GM18498 (cell line): ENCODE measurements at regions not wholly inside any gene's neighbourhood (a gene's known extent, or its start where the extent isn't known, plus 50 kb on each side); places are given as distances from the start of the nearest gene placed in this dataset.

Experiments used
- ATAC-seq: cut with Tn5 transposase; IDR thresholded peaks from one replicate; pipeline ENCODE4 v1.9.1; 2021; ENCODE audit warnings: mild to moderate bottlenecking, moderate library complexity; ENCODE audit not compliant: unreplicated experiment

DNA sequence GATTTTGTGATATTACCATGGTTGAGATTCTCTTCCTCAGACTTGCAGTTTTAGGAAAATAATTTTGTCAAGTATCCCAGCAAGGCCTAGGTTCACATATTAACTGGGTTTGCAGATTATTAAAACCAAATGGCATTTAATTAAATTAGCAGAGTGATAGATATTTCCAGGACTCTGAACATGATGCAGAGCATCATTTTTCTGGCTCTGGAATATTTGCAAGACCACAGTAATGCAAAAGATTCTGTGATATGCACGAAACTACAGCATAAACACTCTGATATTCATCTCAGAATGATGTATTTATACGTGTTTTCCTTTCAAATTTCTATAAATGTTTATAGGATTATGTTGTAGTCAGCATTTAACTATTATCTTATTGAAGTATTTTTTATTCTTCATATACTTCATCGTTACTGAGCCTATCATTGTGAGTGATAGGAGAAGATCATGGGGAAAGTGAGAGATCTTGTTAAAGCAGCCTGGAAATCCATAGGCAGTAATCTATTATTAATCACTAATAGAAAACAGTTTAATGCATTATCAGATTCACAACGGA is 1245.6 kb downstream of the OTOL1 start:
- no peak for ATAC-seq

DNA sequence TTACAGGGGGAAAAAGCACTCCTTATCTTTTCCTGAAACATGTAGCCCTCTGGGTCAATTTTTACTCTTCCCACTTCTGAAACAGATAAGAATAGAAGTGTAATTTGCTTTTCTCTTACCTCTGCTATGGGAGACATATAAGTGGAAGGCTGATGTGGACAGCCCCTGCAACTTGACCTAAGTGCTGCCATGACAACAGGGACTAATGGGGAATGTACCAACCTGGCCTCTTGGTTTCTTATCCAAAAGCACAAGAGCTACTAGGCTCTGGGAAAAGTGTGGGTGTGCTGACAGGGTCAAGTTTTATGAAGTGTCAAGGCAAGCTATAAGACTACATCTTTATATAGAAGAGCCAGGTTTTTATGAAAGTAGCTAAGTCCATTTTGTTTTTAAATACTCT is 1246.5 kb downstream of the OTOL1 start:
- ATAC-seq = no peak

DNA sequence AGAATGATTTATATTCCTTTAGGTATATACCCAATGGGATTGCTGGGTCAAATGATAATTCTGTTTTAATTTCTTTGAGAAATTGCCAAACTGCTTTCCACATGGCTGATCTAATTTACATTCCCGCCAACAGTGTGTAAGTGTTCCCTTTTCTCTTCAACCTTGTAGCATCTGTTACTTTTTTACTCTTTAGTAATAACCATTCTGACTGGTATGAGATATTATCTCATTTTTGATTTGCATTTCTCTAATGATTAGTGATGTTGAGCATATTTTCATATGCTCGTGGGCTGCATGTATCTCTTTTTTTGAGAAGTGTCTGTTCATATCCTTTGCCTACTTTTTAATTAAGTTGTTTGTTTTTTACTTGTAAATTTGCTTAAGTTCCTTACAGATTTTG is 1264.2 kb downstream of the OTOL1 start:
- no peak for ATAC-seq

DNA sequence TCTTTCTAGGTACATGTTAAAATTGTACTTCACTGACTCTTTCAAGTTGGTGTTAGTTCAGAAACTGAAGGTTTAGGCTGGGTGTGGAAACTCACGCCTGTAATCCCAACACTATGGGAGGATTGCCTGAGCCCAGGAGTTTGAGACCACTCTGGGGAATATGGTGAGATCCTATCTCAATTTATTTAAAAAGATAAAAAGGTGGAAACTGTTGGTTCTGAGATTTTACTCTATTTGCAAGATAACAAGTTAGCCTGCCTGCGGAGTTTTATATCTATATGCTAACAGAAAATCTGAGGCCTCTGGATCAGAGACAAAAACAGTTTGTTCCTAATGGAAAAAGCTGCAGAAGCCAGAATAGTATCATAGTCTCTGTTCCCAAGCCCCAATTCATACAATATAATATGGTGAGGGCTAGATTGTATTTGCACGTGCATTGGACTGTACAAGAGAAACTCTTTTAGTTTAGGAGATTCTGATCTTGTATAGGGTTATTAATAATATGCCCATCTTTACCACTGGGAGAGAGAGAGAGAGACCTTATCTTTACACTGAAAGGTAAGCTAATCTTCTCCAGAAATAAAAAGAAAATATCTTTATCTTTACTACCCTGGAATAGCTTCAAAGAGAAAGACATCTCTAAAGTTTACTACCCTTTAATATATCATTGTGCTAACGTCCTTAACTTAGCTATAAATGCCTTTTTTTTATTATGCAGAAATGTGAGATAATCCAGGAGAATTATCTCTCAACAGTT is 1267.6 kb downstream of the OTOL1 start:
- ATAC-seq = no peak

DNA sequence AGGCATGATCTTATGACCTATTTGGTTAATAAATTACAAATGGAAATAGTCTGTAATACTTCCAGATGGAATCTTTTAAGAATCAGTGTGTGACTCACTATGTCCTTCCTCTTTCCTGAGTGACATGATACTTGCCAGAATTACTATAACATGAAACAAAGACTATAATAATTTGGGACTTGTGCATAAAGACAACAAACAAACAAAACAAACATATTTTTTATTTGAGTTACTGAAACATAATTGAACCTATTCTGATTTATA is 1268.1 kb downstream of the OTOL1 start:
- no peak for ATAC-seq

DNA sequence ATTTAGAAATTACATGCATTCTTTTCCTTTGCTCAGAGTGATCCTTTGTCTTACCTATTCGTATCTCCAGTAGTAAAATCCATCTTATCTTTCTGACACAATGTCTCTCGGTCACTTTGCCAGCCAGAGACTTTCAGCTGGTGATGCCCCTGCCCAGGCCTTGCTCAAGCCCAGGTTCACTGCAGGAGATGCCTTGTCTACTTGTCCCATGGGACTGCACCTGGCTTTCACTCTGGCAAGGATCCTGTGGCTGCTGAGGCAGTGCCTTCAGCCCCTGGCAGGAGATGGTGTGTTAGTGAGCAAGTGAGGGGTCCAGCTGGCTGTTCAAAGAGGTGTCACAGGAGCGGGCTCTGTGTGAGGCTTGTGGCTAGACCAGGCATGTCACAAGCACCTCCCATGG is 1268.9 kb downstream of the OTOL1 start:
- ATAC-seq = no peak

DNA sequence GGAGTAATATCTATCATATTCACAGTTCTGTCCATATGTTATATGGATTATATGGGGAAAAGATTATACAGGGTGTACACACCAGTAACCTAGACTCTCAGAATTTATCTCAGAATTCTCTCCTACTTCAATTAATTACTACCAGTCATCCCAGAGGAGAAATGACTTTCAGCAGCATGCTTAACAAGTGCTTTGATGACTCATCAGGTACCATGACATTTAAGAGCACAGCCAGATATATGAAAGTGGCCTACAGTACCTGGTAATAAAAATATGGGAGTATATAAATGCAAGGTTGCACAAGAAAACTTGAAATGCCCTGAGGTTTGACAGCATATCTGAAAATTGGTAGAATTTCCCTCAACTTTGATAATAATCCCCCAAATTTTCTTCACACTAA is 1273.0 kb downstream of the OTOL1 start:
- no peak for ATAC-seq

DNA sequence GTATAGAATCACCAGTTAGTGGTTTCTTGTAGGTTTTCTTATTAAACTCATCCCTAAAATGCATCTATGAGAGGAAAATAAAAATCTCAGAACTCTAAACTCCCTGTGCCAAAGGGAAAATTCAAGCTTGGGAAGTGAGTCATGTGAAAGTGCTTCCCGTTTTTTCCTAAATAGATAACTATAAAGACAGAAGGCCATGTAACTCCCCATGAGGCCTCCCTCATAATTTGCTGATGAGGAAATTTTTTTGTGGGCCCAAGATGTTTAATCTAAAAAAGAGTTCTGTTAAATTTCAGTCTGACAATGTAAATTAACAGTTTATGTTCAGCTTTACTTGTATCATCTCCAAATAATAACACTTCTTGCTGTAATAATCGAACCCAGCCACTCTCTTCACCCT is 1273.9 kb downstream of the OTOL1 start:
- ATAC-seq = no peak

DNA sequence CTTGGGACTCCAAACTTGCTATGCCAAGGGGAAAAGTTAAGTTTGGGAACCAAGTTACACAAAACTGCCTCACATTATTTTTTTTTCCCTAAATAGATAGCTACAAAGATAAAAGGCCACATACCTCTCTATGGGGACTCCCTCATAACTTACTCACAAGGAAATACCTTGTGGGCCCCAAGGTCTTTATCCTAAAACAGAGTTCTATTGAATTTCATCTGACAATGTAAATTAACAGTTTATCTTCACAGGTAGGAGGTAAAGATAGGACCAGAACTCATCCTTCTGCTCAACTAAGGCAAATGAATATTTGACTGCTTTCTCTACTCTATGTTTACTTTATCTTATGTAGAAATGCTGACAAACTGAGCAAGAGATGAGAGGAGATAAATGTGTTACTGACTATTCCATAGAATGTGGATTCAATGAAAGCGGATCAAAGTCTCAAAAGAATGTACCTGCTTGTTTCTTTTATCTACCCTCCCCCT is 1278.0 kb downstream of the OTOL1 start:
- no peak for ATAC-seq

DNA sequence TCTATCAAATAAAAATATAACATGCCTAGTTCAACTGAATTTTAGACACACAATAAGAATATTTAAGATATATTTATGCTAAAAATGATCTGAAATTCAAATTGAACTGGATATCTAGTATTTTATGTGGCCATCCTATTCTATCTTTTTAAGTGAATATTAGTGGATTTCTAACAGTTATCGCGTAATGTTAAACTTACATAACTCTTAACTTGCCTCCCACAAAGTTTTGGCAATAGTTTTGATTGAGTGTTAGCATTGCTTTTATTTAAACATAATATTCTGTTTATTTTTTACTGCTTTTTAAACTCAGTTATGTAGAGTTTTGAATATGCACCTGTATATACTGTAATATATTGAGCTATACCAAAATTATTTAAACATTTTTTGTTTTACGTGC is 1279.5 kb downstream of the OTOL1 start:
- ATAC-seq = no peak

DNA sequence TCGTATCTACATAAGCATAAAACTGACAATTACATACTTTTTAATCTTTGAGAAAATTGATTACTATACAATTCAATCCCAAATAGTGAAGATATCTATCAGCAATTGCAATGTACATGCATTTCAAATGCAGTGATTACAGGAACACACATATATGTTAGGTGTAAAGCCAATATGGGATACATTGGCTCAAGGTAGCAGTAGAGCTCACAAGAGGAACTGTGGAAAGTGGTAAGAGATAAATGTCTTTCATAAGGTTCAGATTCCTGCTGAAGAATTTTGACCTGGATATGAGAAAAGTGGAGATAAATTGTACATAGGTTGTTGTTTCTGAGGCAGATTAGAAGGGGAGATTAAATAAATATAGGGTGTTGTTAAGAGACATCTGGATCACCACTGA is 1280.5 kb downstream of the OTOL1 start:
- no peak for ATAC-seq

DNA sequence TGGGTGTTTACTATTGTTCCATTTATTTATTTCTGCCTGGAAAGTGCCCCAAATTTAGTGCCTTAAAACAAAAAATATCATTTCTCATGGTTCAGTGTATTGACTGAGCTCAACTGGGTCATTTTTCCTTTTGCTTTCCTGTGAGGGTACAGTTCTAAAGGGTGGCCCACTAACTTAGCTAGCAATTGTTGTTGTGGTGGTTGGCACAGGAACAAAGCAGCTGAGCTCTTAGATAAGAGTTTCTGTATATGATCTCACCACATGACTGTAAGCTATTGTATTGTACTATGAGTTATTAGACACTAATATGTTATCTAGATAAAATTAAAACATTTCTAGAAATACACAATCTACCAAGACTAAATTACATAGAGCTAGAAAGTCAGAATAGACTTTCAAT is 1283.7 kb downstream of the OTOL1 start:
- no peak for ATAC-seq

DNA sequence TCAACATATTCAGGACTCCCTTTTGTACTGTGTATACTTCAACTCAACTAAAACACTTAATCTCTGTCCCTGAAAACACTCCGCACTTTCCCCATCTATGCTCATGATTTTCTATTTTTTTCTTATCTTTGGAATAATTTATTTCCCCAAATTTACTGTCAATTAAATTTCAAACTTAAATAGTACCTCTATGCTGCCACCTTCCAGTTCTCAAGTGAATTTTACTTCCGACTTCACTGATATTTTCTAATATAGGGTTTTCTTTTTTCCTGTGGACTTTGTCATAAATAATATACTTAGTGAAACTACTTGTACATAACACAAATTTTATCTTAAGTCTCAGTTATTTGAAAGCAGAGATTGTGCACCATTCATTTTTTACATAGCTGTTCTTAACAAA is 1303.3 kb downstream of the OTOL1 start:
- no peak for ATAC-seq

DNA sequence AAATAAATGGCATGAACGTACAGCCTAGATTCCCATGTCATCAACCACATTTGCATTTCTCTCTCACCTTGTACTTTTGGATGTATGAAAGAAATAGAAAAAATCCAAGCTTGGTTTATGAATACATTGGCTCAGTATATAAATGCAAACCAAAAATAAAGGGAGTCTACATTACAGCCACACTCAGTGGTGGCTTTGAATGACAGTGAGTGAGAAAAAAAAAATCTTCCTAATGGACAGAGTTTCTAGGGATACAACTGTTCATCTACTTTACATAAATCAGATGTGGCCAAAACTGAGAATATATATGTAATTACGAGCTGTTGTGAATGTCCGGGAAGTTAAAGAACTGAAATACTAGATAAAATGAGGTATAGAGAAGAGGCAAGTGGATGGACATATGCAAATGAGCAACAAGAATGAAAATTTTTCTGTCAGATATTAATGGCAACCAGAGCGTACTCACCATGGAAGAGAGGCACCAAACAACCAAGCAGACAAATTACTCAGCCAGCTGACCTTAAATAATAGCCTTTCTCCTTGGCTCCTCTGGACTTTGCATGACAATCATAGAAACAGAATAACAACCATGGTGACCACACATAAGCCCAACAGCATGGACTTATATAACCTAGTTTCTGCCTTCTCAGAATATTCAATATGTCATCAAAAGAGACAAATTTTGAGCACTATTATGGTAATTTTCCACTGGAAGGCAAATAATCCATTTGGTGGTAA is 1305.8 kb downstream of the OTOL1 start:
- ATAC-seq = no peak

DNA sequence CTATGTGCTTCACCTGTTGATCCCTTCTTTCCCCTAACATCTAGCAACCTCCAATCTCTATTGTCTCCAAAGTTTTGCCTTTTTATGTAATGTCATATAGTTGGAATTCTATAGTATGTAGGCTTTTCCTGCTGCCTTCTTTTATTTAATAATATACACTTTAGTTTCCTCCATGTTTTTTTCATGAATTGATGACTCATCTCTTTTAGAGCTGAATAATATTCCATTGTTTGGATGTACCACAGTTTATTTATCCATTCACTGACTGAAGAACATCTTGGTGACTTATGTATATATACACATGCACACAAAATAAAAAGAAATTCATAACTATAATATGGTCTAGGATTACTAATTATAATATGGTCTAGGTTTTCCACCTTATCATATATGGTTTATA is 1314.2 kb downstream of the OTOL1 start:
- ATAC-seq = no peak

DNA sequence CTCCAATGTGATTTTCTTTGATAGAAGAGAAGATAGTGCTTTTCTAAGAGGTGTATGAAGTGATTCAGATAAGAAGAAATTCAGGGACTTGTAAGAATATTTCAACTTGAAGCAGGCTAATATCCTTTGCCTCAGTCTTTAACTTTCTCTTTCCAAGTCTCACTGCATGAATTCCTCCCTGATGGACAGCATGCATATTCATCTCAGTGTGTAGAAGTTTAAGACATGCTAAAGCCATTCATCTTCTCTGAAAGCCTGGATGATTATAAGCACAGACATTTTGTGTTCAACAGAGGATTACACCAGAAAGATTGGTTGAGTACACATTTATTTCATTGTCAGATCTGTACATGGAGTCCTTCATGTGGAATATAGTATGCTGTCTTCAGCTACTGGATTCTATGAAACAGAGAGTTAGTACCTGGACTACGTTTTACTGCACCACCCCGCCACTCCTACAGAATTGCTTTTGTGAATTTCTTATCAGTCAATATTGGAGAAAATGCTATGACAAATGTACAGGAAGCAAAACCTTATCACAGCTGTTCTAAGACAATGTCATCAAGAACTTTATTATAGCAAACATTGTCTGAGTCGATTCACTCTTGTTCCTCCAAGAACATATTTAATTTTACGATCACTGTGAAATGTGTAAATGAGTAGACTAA is 1346.1 kb downstream of the OTOL1 start:
- ATAC-seq = no peak

DNA sequence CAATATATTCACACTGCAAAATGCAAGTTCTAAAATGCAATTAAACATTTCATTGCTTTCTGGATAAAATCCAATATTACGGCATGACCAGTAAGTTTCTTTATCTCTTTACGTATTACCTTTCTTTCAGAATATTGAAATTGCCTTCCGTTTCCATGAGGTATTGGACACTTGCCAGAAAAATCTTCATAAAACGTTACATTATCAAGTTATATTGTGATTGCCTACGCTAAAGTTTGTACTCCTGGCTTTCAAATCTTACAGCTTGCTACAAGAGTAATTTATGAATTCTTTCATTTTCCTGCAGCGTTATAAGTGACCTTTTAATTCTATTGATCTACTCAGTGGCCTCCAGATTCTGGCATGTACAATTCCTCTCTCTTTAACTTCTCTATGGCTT is 1349.3 kb downstream of the OTOL1 start:
- ATAC-seq = no peak

DNA sequence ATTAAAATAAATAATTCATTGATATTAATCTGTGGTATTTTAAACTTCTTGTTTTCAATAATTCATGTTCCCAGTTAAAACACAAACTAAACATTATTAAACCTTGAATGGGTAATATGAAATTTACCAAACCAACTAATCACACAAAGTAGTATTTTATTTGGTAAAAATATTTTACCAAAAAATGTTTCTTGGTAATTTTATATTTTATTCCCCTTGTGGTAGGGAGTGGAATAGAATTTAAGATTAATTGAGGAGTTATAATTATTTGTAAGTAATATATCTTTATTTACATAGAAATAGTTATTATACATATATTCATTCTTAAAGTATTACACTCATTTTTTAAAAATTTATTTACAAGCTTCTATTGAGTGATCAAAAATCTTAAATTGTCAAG is 1350.9 kb downstream of the OTOL1 start:
- no peak for ATAC-seq

DNA sequence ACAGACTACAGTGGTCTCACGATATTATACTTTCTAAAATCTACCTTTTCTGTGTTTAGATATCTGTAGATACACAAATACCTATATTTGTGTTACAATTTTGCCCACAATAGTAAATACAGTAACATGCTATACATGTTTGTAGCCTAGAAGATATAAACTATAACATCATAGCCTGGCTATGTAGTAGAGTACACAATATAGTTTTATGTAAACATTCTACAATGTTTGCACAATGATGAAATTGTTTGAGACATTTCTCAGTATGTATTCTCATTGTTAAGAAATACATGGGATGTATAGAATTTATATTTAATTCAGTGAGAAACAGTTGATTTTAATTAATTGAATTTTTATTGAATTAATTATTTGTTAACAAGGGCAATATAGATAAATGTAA is 1367.0 kb downstream of the OTOL1 start:
- ATAC-seq = no peak

DNA sequence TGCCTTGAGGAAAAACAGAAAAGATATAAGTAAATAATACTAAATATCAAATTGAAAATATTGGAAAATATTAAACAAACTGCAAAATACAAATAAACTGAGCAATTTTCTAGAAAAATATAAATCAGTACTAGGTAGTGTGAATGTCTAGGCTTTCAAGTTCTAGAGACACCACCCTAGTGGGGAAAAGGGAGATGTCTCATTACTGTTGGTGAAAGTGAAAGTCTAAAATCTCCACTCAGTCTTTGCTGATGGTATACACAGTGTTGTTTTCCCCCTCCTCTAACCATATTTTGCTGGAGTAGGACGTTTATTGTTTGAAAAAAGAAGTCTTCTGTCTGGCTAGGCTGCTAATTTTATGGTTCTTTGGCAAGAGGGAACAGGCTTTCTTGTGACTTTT is 1368.9 kb downstream of the OTOL1 start:
- ATAC-seq = no peak

DNA sequence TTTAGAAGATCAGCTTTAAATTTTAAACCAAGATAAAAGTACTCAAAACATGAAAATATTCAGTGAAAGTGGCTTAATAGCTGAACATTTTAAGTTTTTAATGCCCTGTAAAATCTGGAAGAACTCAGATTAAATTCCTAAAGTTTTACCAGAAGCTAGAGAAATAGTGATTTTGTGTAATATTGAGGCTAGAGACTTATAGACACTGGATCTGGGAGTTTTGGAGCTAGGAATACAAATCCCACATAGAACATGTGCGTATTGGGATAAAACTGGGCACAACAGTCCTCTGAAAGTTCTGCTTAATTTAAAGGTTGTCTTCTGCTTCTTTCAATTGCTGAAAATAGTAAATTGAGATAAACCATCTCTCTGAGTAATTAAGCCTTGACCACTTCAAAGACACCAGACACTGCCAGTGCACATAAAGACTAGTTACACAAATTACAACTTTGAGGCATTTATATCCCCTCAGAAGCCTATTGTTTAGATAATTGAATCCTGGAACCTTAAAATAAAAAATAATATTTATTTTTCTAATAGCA is 1382.5 kb downstream of the OTOL1 start:
- no peak for ATAC-seq

DNA sequence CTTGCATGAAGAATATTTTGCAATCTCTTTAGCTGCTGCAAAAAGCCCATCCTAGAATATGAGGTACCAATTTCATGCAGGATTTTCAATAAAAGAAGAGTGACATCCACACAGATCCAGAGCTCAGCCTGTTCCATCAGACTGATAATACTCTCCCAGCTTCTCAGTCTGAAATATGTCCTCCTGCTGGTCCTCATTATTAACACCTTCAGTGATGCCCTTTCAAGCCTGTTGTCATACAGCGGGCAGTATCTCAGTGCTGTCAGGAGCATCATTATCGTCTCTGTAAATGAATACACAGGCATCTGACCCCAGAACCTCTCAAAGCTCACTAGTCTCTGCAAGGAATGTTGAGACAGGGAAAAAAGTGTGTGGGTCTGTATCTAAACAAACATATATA is 1387.8 kb downstream of the OTOL1 start:
- ATAC-seq = no peak
